Ishikawa (cell line): ENCODE measurements at regions not wholly inside any gene's neighbourhood (a gene's known extent, or its start where the extent isn't known, plus 50 kb on each side); places are given as distances from the start of the nearest gene placed in this dataset.

Source experiments
- CEBPB ChIP-seq: IDR thresholded peaks from 2 replicates; pipeline ENCODE4 v1.6.1; 2012
- CREB1 ChIP-seq: IDR thresholded peaks from 2 replicates; pipeline ENCODE4 v1.6.1; 2012; ENCODE audit warnings: low read depth
- EGR1 ChIP-seq: IDR thresholded peaks from 2 replicates; pipeline ENCODE4 v1.6.1; 2012
- EP300 ChIP-seq: IDR thresholded peaks from 2 replicates; pipeline ENCODE4 v1.6.1; 2012; ENCODE audit warnings: borderline replicate concordance
- FOXM1 ChIP-seq: IDR thresholded peaks from 2 replicates; pipeline ENCODE4 v1.6.1; 2012; ENCODE audit warnings: low read depth, borderline replicate concordance
- MAX ChIP-seq: IDR thresholded peaks from 2 replicates; pipeline ENCODE4 v1.6.1; 2012
- NFIC ChIP-seq: IDR thresholded peaks from 2 replicates; pipeline ENCODE4 v1.6.1; 2012
- RAD21 ChIP-seq: IDR thresholded peaks from 2 replicates; pipeline ENCODE4 v1.6.1; 2012; ENCODE audit warnings: low read depth
- REST ChIP-seq: IDR thresholded peaks from 2 replicates; pipeline ENCODE4 v1.6.1; 2012; ENCODE audit warnings: low read depth, mild to moderate bottlenecking
- TAF1 ChIP-seq: IDR thresholded peaks from 2 replicates; pipeline ENCODE4 v1.6.1; 2012; ENCODE audit warnings: low read depth, mild to moderate bottlenecking
- TCF12 ChIP-seq: IDR thresholded peaks from 2 replicates; pipeline ENCODE4 v1.6.1; 2012; ENCODE audit warnings: low read depth
- TEAD4 ChIP-seq: IDR thresholded peaks from 2 replicates; pipeline ENCODE4 v1.6.1; 2012
- USF1 ChIP-seq: IDR thresholded peaks from 2 replicates; pipeline ENCODE4 v1.6.1; 2012
- YY1 ChIP-seq: IDR thresholded peaks from 2 replicates; pipeline ENCODE4 v1.6.1; 2012; ENCODE audit warnings: low read depth
- ZBTB7A ChIP-seq: IDR thresholded peaks from 2 replicates; pipeline ENCODE4 v1.6.1; 2012; ENCODE audit warnings: low read depth

- TF ChIP-seq USF1 (no peak), RAD21 (no peak), TEAD4 (no peak), ZBTB7A (no peak)
These were observed 1085.5 kb downstream of the BRD1 start for GRCh38 chr22:48742191-48742555.

DNA sequence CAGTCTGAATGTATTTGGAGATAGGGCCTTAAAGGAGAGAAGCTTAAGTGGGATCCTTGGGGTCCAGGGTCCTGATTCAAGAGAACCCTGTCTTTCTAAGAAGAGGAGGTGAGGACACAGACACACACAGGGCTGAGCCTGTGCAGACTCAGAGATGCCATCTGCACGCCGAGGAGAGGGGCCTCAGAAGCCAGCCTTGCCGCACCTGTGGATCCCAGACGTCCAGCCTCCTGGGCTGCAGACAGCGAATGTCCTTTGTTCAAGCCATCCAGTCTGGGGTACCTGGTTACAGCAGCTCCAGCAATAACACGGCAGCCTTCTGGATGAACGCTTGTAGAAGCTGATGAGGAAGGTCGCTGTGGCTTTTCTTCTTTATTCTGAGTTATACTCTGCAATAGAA lies 1086.1 kb downstream of the BRD1 start:
- no peak for TF ChIP-seq TCF12

DNA sequence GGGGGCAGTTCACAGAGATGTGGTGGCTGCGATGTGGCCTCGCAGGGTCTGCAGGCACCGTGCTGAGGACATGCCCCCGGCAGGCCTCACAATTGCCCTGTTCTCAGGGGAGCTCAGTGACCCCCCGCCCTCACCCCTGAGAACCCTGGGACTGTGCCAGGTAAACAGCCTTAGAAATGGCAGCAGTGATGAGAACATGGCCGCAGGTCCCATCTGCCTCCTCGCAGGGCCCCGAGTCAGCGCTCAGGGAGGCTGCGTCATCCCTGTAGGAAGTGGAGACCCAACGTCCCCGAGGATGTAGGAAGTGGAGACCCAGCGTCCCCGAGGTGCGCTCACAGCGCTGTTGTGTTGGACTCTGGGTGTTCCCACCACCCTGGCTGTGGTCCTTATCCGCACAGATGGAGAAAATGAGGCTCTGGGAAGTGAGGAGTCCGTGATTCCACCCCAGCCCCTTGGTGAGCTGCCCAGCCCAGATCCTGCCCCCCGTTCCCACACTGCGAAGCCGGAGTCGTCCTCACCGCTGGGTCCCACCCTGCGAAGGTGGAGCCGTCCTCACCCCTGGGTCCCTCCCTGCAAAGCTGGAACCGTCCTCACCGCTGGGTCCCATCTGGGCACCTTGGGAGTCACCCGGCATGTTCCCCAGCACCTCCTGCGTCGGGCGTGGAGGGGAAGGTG lies 1086.8 kb downstream of the BRD1 start:
- TF ChIP-seq EP300, result no peak
- no peak for TF ChIP-seq TEAD4
- no peak for TF ChIP-seq FOXM1
- TF ChIP-seq EGR1, result no peak
- TF ChIP-seq CEBPB, result no peak
- no peak for TF ChIP-seq TCF12
- no peak for TF ChIP-seq TAF1
- no peak for TF ChIP-seq MAX
- no peak for TF ChIP-seq REST
- no peak for TF ChIP-seq YY1

DNA sequence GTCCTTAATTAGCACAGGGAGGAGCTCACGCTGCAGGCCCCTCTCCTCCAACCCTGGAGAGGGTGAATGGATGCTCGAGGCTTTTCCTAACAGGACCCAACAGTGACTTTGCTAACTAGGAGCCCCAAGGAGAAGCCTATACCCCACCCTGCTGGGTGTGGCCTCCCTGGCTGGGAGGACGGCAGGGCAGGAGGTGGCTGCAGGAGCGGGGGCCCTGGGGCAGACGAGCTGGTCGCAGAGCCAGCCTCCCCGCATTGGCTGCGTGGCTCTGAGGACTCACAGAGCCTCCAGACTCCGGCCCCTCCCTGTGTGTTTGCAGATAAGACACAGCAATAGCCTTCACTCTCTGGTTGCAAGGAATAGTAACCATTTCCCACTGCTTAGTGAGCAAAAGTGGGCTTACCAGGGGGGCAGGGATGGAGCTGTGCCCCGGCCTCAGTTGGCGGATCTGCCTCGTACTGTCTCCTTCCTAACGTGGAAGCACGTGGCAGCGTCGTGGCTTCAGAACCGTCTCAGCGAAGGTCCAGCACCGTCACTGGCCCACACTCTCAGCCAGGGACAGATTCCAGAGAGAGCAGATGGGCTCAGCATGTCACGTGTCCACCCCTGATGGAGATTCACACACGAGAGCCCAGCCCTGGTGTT lies 1087.5 kb downstream of the BRD1 start:
- no peak for TF ChIP-seq EGR1
- no peak for TF ChIP-seq TCF12
- TF ChIP-seq TAF1, result no peak
- TF ChIP-seq NFIC, result no peak
- no peak for TF ChIP-seq CEBPB
- no peak for TF ChIP-seq MAX
- no peak for TF ChIP-seq EP300
- TF ChIP-seq TEAD4, result no peak
- TF ChIP-seq CREB1, result no peak
- TF ChIP-seq RAD21, result no peak
- no peak for TF ChIP-seq USF1
- TF ChIP-seq REST, result no peak
- TF ChIP-seq YY1, result no peak
- TF ChIP-seq FOXM1, result no peak
- TF ChIP-seq ZBTB7A, result no peak

GRCh38 chr22:48739348-48740085 lies 1088.2 kb downstream of the BRD1 start:
- TF ChIP-seq REST (no peak), YY1 (no peak), FOXM1 (no peak), RAD21 (no peak), NFIC (no peak)
